ENCODE measurements at regions not wholly inside any gene's neighbourhood (a gene's known extent, or its start where the extent isn't known, plus 50 kb on each side); places are given as distances from the start of the nearest gene placed in this dataset.

DNA sequence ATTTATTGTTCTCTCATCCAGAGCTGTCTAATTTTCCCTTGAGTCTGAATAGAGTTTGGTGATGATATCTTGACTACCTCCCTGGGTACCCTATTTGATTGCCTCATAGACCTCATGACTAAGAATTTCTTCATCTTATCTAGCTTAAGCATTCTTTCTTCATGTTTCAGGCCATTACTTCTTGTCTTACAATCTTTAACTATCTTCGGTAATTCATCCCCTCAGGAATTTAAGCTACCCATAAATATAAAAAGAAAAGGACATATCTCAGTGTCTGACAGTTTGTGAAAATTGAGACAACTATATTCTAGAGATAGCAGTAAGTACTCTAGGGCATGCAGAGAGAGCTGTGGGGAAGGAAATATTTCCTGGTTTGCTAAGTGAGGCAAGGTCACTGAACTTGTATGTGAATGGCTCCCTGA is 466.1 kb upstream of the GRID2 start:
- TF ChIP-seq EGR1 (IDR thresholded peaks at IDR 0.05; ENCODE audit: low read depth in 2 of 2) (no peak), JUND (IDR thresholded peaks at IDR 0.05) (no peak), RXRA (IDR thresholded peaks at IDR 0.05) (peak in 1 of 2 donors; percentile 17), MAX (IDR thresholded peaks at IDR 0.05) (no peak), FOXA1 (IDR thresholded peaks at IDR 0.05) (no peak)
- Histone ChIP-seq H3K36me3 (ENCODE audit: control insufficient read depth in 4 of 4, insufficient read depth in 3 of 4, low read depth in 1 of 4, low read length in 3 of 4) (no peaks in the 10 kb centered on the region), H3K27me3 (ENCODE audit: control insufficient read depth in 4 of 4, insufficient read depth in 4 of 4, low read length in 3 of 4) (no peaks in the 10 kb centered on the region), H3K4me1 (ENCODE audit: control insufficient read depth in 4 of 4, insufficient read depth in 4 of 4, low read length in 3 of 4) (peaks cover 0 to 3% (median 0%) of the 10 kb centered on the region in 4 donors), H3K27ac (ENCODE audit: low read depth in 1 of 2, low read length in 2 of 2) (no peak overlapping the region), H3K9me3 (ENCODE audit: control insufficient read depth in 4 of 4, low read length in 3 of 4) (peaks cover 2 to 8% (median 6%) of the 10 kb centered on the region in 4 donors), H3K9ac (ENCODE audit: low read depth in 1 of 2, low read length in 2 of 2) (no peak overlapping the region), H3K4me3 (ENCODE audit: low read depth in 1 of 3, low read length in 3 of 3) (no peak overlapping the region)
- no peak for DNase-seq (ENCODE audit: low spot score)
- WGBS = 75% methylated on average over 1 of the region's 1 CpG

DNA sequence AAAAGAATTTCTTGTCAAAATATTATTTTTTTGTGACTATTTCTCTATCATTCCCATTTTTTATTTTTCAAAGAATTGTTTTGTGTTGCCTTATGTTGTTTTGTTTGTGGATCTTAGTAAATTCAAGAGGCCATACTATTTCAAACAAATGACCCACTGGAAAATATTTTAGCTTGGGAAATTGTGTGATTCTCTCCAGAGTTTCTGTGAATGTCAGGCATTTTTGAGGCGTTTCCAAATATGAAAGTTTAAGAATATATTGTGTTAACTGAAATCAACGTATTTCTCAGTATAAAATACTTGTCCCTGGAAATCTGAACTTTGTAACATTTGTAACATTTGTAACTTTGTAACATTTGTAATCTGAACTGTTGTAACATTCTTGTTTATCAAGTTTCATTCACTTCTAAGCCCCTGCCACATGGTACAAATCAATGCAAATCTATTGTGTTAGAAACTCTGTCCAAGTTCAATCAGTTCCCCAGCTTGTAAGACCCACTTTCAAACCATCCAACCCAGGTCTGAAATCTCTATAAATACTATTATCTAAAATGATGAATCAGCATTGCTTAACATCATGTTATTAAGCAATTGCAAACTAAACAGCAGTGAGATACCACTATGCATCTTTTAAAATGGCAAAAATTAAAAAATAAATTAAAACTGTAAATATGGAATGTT is 465.4 kb upstream of the GRID2 start:
- Histone ChIP-seq H3K4me1 (ENCODE audit: control insufficient read depth in 4 of 4, insufficient read depth in 4 of 4, low read length in 3 of 4) (peaks cover 0 to 3% (median 0%) of the 10 kb centered on the region in 4 donors), H3K27me3 (ENCODE audit: control insufficient read depth in 4 of 4, insufficient read depth in 4 of 4, low read length in 3 of 4) (no peaks in the 10 kb centered on the region), H3K4me3 (ENCODE audit: low read depth in 1 of 3, low read length in 3 of 3) (no peak overlapping the region), H3K9ac (ENCODE audit: low read depth in 1 of 2, low read length in 2 of 2) (no peak overlapping the region), H3K9me3 (ENCODE audit: control insufficient read depth in 4 of 4, low read length in 3 of 4) (peaks cover 0 to 7% (median 3%) of the 10 kb centered on the region in 4 donors), H3K36me3 (ENCODE audit: control insufficient read depth in 4 of 4, insufficient read depth in 3 of 4, low read depth in 1 of 4, low read length in 3 of 4) (no peaks in the 10 kb centered on the region), H3K27ac (ENCODE audit: low read depth in 1 of 2, low read length in 2 of 2) (no peak overlapping the region)
- no peak for DNase-seq (ENCODE audit: low spot score)
- WGBS = 41% methylated on average over 2 of the region's 2 CpGs
- TF ChIP-seq NR2F2 (IDR thresholded peaks at IDR 0.05) (no peak), HNF4A (conservative IDR thresholded peaks at IDR 0.05) (peak; percentile 6 to 65), HNF4G (IDR thresholded peaks at IDR 0.05) (no peak), RXRA (IDR thresholded peaks at IDR 0.05) (peak in 1 of 2 donors; percentile 30), YY1 (IDR thresholded peaks at IDR 0.05) (no peak)

DNA sequence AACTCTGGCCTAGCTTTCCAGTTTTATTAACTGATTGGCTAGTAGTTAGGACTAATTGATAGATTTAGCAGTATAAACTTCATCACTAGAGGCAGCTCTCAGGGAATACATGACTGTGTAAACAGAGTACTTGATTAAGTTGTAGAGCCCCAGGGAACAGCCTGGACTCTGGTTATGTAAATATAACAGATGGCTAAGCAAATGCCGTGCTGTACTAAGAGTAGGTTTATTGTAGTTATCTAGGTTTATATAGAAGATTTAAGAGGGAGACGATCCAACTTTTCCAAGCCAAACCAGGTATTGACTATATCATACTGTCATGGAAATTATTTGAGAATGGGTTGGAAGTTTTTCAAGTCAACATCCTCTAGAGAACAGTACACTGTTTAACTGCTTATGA is 463.4 kb upstream of the GRID2 start:
- no peaks in the 10 kb centered on the region for H3K36me3 ChIP-seq (ENCODE audit: control insufficient read depth in 4 of 4, insufficient read depth in 3 of 4, low read depth in 1 of 4, low read length in 3 of 4)
- peak in 1 of 2 donors; percentile 61 for TF ChIP-seq HNF4A (conservative IDR thresholded peaks at IDR 0.05)
- TF ChIP-seq RAD21 (IDR thresholded peaks at IDR 0.05) = no peak
- TF ChIP-seq YY1 (IDR thresholded peaks at IDR 0.05) = peak; percentile 26
- peak in 1 of 2 donors; percentile 45 for TF ChIP-seq RXRA (IDR thresholded peaks at IDR 0.05)
- peak; percentile 18 for TF ChIP-seq FOXA1 (IDR thresholded peaks at IDR 0.05)
- TF ChIP-seq FOXA2 (IDR thresholded peaks at IDR 0.05) = peak; percentile 64
- TF ChIP-seq HNF4G (IDR thresholded peaks at IDR 0.05) = no peak
- peak; percentile 18 for TF ChIP-seq MAX (IDR thresholded peaks at IDR 0.05)
- H3K9me3 ChIP-seq (ENCODE audit: control insufficient read depth in 4 of 4, low read length in 3 of 4) = no peaks in the 10 kb centered on the region
- no peaks in the 10 kb centered on the region for H3K27me3 ChIP-seq (ENCODE audit: control insufficient read depth in 4 of 4, insufficient read depth in 4 of 4, low read length in 3 of 4)
- no peak overlapping the region for H3K4me3 ChIP-seq (ENCODE audit: low read depth in 1 of 3, low read length in 3 of 3)
- WGBS = 26% methylated on average over 2 of the region's 2 CpGs
- no peak for DNase-seq (ENCODE audit: low spot score)
- H3K9ac ChIP-seq (ENCODE audit: low read depth in 1 of 2, low read length in 2 of 2) = no peak overlapping the region
- no peak overlapping the region for H3K27ac ChIP-seq (ENCODE audit: low read depth in 1 of 2, low read length in 2 of 2)
- peaks cover 0 to 3% (median 0%) of the 10 kb centered on the region in 4 donors for H3K4me1 ChIP-seq (ENCODE audit: control insufficient read depth in 4 of 4, insufficient read depth in 4 of 4, low read length in 3 of 4)

DNA sequence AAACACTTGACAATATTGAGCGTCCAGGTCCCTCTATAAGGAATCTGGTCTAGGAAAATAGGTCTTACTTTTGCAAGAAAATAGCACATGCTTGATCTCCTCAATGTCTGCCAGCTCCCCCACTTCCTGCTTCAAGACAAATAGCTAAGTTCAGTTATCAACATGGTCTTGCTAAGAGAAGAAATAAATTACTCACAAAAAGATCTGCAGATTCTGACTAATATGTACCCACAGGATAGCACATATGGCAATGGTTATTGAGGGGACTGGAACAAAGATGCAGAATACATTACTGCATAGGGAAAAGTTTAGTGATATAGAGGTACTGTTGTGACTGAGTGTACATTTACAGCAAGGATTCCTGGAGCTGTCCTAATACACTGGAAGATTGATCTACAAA is 457.5 kb upstream of the GRID2 start:
- Histone ChIP-seq H3K4me3 (ENCODE audit: low read depth in 1 of 3, low read length in 3 of 3) (no peak overlapping the region), H3K4me1 (ENCODE audit: control insufficient read depth in 4 of 4, insufficient read depth in 4 of 4, low read length in 3 of 4) (no peaks in the 10 kb centered on the region), H3K9ac (ENCODE audit: low read depth in 1 of 2, low read length in 2 of 2) (no peak overlapping the region), H3K9me3 (ENCODE audit: control insufficient read depth in 4 of 4, low read length in 3 of 4) (no peaks in the 10 kb centered on the region), H3K27ac (ENCODE audit: low read depth in 1 of 2, low read length in 2 of 2) (no peak overlapping the region), H3K36me3 (ENCODE audit: control insufficient read depth in 4 of 4, insufficient read depth in 3 of 4, low read depth in 1 of 4, low read length in 3 of 4) (no peaks in the 10 kb centered on the region), H3K27me3 (ENCODE audit: control insufficient read depth in 4 of 4, insufficient read depth in 4 of 4, low read length in 3 of 4) (no peaks in the 10 kb centered on the region)
- WGBS = 63% methylated on average over 1 of the region's 1 CpG
- TF ChIP-seq YY1 (IDR thresholded peaks at IDR 0.05) (no peak), TAF1 (conservative IDR thresholded peaks at IDR 0.05) (no peak), GABPA (IDR thresholded peaks at IDR 0.05 in 1 of 2, conservative IDR thresholded peaks at IDR 0.05 in 1 of 2) (no peak), NR2F2 (IDR thresholded peaks at IDR 0.05) (no peak), HNF4G (IDR thresholded peaks at IDR 0.05) (no peak), EGR1 (IDR thresholded peaks at IDR 0.05; ENCODE audit: low read depth in 2 of 2) (no peak), RAD21 (IDR thresholded peaks at IDR 0.05) (no peak), HNF4A (conservative IDR thresholded peaks at IDR 0.05) (no peak), FOXA2 (IDR thresholded peaks at IDR 0.05) (no peak), SP1 (IDR thresholded peaks at IDR 0.05) (no peak), MAX (IDR thresholded peaks at IDR 0.05) (no peak)
- TF ChIP-seq, protein P1, sequence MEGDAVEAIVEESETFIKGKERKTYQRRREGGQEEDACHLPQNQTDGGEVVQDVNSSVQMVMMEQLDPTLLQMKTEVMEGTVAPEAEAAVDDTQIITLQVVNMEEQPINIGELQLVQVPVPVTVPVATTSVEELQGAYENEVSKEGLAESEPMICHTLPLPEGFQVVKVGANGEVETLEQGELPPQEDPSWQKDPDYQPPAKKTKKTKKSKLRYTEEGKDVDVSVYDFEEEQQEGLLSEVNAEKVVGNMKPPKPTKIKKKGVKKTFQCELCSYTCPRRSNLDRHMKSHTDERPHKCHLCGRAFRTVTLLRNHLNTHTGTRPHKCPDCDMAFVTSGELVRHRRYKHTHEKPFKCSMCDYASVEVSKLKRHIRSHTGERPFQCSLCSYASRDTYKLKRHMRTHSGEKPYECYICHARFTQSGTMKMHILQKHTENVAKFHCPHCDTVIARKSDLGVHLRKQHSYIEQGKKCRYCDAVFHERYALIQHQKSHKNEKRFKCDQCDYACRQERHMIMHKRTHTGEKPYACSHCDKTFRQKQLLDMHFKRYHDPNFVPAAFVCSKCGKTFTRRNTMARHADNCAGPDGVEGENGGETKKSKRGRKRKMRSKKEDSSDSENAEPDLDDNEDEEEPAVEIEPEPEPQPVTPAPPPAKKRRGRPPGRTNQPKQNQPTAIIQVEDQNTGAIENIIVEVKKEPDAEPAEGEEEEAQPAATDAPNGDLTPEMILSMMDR (IDR thresholded peaks at IDR 0.05; ENCODE audit: low read depth, low read length, missing input control) = no peak
- TF ChIP-seq, protein P2, sequence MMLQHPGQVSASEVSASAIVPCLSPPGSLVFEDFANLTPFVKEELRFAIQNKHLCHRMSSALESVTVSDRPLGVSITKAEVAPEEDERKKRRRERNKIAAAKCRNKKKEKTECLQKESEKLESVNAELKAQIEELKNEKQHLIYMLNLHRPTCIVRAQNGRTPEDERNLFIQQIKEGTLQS (IDR thresholded peaks at IDR 0.05) = no peak
- DNase-seq (ENCODE audit: low spot score) = no peak
